NB4 (cell line): ENCODE measurements at regions not wholly inside any gene's neighbourhood (a gene's known extent, or its start where the extent isn't known, plus 50 kb on each side); places are given as distances from the start of the nearest gene placed in this dataset.

Experiments
- DNase-seq: peaks from one replicate; pipeline ENCODE4 v3.0.0; 2010; ENCODE audit warnings: low read depth
- H3K4me3 ChIP-seq: one replicate; pipeline ENCODE4 v1.5.1; 2011; ENCODE audit warnings: mild to moderate bottlenecking, low read depth, low read length, moderate library complexity
- CTCF ChIP-seq: IDR thresholded peaks from one replicate; pipeline ENCODE4 v1.5.1; 2012; ENCODE audit warnings: low read depth, low read length
- MAX ChIP-seq: IDR thresholded peaks from 2 replicates; pipeline ENCODE4 v1.6.1; 2011; ENCODE audit warnings: low read depth, low read length
- MYC ChIP-seq: IDR thresholded peaks from 2 replicates; pipeline ENCODE4 v1.6.1; 2011; ENCODE audit warnings: low read depth, low read length
- POLR2A ChIP-seq: IDR thresholded peaks from 2 replicates; pipeline ENCODE4 v1.6.1; 2011; ENCODE audit warnings: mild to moderate bottlenecking; ENCODE audit not compliant: insufficient read length; ENCODE audit errors: extremely low read depth

DNA sequence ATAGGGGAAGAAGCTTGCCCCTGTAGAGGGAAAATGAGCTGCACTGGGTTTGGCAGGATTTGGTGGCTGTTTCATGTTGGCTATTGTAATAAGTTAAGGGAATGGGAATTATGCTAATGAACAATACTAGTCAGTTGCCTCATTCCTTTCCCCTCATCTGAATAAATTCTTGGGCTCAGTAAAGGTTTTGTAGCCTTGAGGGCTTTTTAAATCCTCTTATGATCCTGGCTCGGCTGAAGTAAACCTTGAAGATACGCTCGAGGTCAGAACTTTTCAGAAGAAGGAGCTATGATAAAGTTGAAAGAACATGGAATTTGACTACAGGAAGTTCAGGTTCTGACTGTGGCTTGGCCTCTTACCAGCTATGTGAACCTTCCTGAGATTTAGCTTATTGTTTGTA lies 448.7 kb downstream of the RAB38 start:
- DNase-seq, result no peak

GRCh38 chr11:87724358-87724757 lies 450.9 kb downstream of the RAB38 start:
- no peak overlapping the region for H3K4me3 ChIP-seq
- DNase-seq, result no peak
- TF ChIP-seq POLR2A (no peak), MAX (no peak), MYC (no peak), CTCF (no peak)

More for the DNA sequence above, 448.7 kb downstream of the RAB38 start:
- TF ChIP-seq POLR2A, result no peak
- TF ChIP-seq MAX, result no peak
- no peak for TF ChIP-seq CTCF
- no peak for TF ChIP-seq MYC
- H3K4me3 ChIP-seq, result no peak overlapping the region

- TF ChIP-seq POLR2A (no peak), CTCF (peak; percentile 92), MYC (no peak), MAX (no peak)
- peak; percentile 60 for DNase-seq
- H3K4me3 ChIP-seq, result no peak overlapping the region
Observed at GRCh38 chr11:87722756-87723565, 452.3 kb downstream of the RAB38 start.

DNA sequence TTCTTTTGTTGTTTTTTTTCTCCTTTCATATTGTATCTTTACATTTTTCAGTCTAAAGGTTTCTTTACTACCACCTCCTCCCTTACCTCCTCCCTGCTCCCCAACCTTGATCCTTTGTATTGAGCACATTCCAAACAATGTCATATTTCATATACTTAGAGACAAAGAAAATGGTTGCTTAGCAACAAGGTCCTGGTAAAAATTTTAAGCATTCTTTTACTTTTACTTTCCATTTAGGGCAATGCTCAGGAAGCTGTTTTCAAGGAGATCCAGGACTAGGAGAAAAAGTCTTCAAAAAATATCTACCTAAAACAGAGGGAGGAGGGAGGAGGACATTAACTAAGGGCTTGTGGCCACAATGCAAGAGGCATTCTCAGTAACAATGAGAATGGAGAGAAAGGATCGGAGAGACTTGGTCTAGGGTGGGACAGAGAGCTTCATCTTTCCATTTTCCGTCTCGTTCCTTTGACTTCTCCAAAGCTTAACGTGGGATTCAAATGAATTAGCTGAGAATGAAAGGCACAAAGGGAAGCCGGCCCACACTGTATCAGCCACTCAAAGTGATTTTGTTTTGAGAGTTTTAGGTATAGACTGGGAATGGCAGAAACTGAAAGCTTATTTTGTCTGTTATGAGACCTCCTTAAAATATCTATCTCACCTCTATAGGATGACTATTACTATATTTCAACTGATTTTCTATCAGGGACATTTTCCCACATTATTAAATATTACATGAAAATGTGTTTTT lies 455.7 kb downstream of the RAB38 start:
- TF ChIP-seq POLR2A (no peak), MAX (no peak), MYC (no peak), CTCF (no peak)
- H3K4me3 ChIP-seq, result no peak overlapping the region
- no peak for DNase-seq

GRCh38 chr11:87712802-87713202 lies 462.4 kb downstream of the RAB38 start:
- TF ChIP-seq MYC, result no peak
- no peak for TF ChIP-seq MAX
- TF ChIP-seq POLR2A, result no peak
- no peak for TF ChIP-seq CTCF
- no peak for DNase-seq
- no peak overlapping the region for H3K4me3 ChIP-seq
